ENCODE measurements at regions not wholly inside any gene's neighbourhood (a gene's known extent, or its start where the extent isn't known, plus 50 kb on each side); places are given as distances from the start of the nearest gene placed in this dataset.
"Not testable (repeated sequence)": the region's sequence is repeated elsewhere in the genome, so short reads cannot be mapped to it uniquely, and the experiment has no call there.

GRCh38 chr2:87398567-87399305, 349.2 kb upstream of the PLGLB2 start:
- H3K27ac ChIP-seq (ENCODE audit: low read depth, low read length, poor library complexity, severe bottlenecking); H3K4me3 ChIP-seq (ENCODE audit: low read depth, low read length, poor library complexity, severe bottlenecking); H3K36me3 ChIP-seq (ENCODE audit: insufficient read depth, low read length); H3K9me2 ChIP-seq (ENCODE audit: low read depth, low read length); H4K20me1 ChIP-seq (ENCODE audit: insufficient read depth, low read length); H2AFZ ChIP-seq (ENCODE audit: low read length); H3K4me1 ChIP-seq (ENCODE audit: insufficient read depth, low read length, severe bottlenecking); H3F3A ChIP-seq (ENCODE audit: insufficient read depth, low read length); H3K79me2 ChIP-seq (ENCODE audit: insufficient read depth, low read length); H3K4me2 ChIP-seq (ENCODE audit: low read length); H3K9me3 ChIP-seq (ENCODE audit: low read length); H3K9ac ChIP-seq (ENCODE audit: low read length); H3K27me3 ChIP-seq (ENCODE audit: insufficient read depth, low read length): not testable (repeated sequence)

DNA sequence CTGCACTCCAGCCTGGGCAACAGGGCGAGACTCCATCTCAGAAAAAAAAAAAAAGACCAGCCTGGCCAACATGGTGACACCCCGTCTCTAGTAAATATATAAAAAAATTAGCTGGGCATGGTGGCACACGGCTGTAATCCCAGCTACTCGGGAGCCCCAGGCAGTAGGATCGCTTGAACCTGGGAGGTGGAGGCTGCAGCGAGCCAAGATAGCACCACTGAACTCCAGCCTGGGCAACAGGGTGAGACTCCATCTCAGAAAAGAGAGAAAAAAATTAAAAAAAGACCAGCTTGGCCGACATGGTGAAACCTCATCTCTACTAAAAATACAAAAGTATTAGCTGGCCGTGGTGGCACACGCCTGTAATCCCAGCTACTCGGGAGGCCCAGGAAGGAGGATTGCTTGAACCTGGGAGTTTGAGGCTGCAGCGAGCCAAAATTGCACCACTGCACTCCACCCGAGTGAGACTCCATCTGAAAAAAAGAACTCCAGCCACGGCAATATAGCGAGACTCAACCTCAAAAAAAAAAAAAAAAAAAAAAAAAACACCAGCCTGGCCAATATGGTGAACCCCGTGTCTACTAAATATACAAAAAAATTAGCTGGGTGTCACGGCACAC, 346.1 kb upstream of the PLGLB2 start:
- no peak overlapping the region for H3K9ac ChIP-seq (ENCODE audit: low read length)
- no peak overlapping the region for H2AFZ ChIP-seq (ENCODE audit: low read length)
- no peaks in the 10 kb centered on the region for H4K20me1 ChIP-seq (ENCODE audit: insufficient read depth, low read length)
- H3K79me2 ChIP-seq (ENCODE audit: insufficient read depth, low read length): no peaks in the 10 kb centered on the region
- H3F3A ChIP-seq (ENCODE audit: insufficient read depth, low read length): no peaks in the 10 kb centered on the region
- H3K4me2 ChIP-seq (ENCODE audit: low read length): no peak overlapping the region
- TF ChIP-seq EZH2 (IDR thresholded peaks at IDR 0.05; ENCODE audit: borderline replicate concordance, low read length): no peak
- TF ChIP-seq, protein P1, sequence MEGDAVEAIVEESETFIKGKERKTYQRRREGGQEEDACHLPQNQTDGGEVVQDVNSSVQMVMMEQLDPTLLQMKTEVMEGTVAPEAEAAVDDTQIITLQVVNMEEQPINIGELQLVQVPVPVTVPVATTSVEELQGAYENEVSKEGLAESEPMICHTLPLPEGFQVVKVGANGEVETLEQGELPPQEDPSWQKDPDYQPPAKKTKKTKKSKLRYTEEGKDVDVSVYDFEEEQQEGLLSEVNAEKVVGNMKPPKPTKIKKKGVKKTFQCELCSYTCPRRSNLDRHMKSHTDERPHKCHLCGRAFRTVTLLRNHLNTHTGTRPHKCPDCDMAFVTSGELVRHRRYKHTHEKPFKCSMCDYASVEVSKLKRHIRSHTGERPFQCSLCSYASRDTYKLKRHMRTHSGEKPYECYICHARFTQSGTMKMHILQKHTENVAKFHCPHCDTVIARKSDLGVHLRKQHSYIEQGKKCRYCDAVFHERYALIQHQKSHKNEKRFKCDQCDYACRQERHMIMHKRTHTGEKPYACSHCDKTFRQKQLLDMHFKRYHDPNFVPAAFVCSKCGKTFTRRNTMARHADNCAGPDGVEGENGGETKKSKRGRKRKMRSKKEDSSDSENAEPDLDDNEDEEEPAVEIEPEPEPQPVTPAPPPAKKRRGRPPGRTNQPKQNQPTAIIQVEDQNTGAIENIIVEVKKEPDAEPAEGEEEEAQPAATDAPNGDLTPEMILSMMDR (IDR thresholded peaks at IDR 0.05; ENCODE audit: low read length): no peak
- H3K27ac ChIP-seq (ENCODE audit: low read depth, low read length, poor library complexity, severe bottlenecking): no peak overlapping the region
- H3K4me1 ChIP-seq (ENCODE audit: insufficient read depth, low read length, severe bottlenecking): no peaks in the 10 kb centered on the region
- no peaks in the 10 kb centered on the region for H3K27me3 ChIP-seq (ENCODE audit: insufficient read depth, low read length)
- no peak overlapping the region for H3K4me3 ChIP-seq (ENCODE audit: low read depth, low read length, poor library complexity, severe bottlenecking)
- no peaks in the 10 kb centered on the region for H3K9me3 ChIP-seq (ENCODE audit: low read length)
- no peaks in the 10 kb centered on the region for H3K36me3 ChIP-seq (ENCODE audit: insufficient read depth, low read length)
- H3K9me2 ChIP-seq (ENCODE audit: low read depth, low read length): no peaks in the 10 kb centered on the region

GRCh38 chr2:87403893-87404175, 344.1 kb upstream of the PLGLB2 start:
- Histone ChIP-seq H3K36me3 (ENCODE audit: insufficient read depth, low read length) (no peaks in the 10 kb centered on the region), H3K9ac (ENCODE audit: low read length) (no peak overlapping the region), H2AFZ (ENCODE audit: low read length) (no peak overlapping the region), H3K27me3 (ENCODE audit: insufficient read depth, low read length) (no peaks in the 10 kb centered on the region), H4K20me1 (ENCODE audit: insufficient read depth, low read length) (no peaks in the 10 kb centered on the region), H3K4me2 (ENCODE audit: low read length) (no peak overlapping the region), H3K9me3 (ENCODE audit: low read length) (no peaks in the 10 kb centered on the region), H3K4me1 (ENCODE audit: insufficient read depth, low read length, severe bottlenecking) (no peaks in the 10 kb centered on the region), H3K27ac (ENCODE audit: low read depth, low read length, poor library complexity, severe bottlenecking) (no peak overlapping the region), H3K4me3 (ENCODE audit: low read depth, low read length, poor library complexity, severe bottlenecking) (no peak overlapping the region), H3K9me2 (ENCODE audit: low read depth, low read length) (no peaks in the 10 kb centered on the region), H3F3A (ENCODE audit: insufficient read depth, low read length) (no peaks in the 10 kb centered on the region), H3K79me2 (ENCODE audit: insufficient read depth, low read length) (no peaks in the 10 kb centered on the region)
- TF ChIP-seq, protein P1 (IDR thresholded peaks at IDR 0.05; ENCODE audit: low read length): no peak

- not testable (repeated sequence) for H3F3A ChIP-seq (ENCODE audit: insufficient read depth, low read length)
These were observed 343.3 kb upstream of the PLGLB2 start for GRCh38 chr2:87404411-87405255.

DNA sequence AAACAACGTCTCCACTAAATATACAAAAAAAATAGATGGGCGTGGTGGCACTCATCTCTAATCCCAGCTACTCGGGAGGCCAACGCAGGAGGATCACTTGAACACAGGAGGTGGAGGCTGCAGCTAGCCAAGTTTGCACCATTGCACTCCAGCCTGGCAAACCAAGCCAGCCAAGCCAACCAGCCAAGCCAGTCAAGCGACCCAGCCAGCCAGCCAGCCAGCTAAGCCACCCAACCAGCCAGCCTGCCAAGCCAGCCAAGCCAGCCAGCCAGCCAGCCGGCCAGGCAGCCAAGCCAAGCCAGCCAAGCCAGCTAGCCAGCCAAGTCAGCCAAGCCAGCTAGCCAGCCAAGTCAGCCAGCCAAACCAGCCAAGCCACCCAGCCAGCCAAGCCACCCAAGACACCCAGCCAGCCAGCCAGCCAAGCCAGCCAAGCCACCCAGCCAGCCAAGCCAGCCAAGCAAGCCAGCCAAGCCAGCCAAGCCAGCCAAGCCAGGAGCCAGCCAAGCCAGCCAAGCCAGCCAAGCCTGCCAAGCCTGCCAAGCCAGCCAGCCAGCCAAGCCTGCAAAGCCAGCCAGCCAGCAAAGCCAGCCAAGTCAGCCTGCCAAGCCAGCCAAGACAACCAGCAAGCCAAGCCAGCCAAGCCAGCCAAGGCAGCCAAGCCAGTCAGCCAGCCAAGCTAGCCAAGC, 342.2 kb upstream of the PLGLB2 start:
- H3K27me3 ChIP-seq (ENCODE audit: insufficient read depth, low read length); H2AFZ ChIP-seq (ENCODE audit: low read length); H3K9me2 ChIP-seq (ENCODE audit: low read depth, low read length); H3K79me2 ChIP-seq (ENCODE audit: insufficient read depth, low read length); H4K20me1 ChIP-seq (ENCODE audit: insufficient read depth, low read length); H3F3A ChIP-seq (ENCODE audit: insufficient read depth, low read length); H3K27ac ChIP-seq (ENCODE audit: low read depth, low read length, poor library complexity, severe bottlenecking); H3K4me2 ChIP-seq (ENCODE audit: low read length); H3K9me3 ChIP-seq (ENCODE audit: low read length); H3K9ac ChIP-seq (ENCODE audit: low read length); H3K4me3 ChIP-seq (ENCODE audit: low read depth, low read length, poor library complexity, severe bottlenecking); H3K36me3 ChIP-seq (ENCODE audit: insufficient read depth, low read length); H3K4me1 ChIP-seq (ENCODE audit: insufficient read depth, low read length, severe bottlenecking): not testable (repeated sequence)

More at GRCh38 chr2:87404411-87405255, 343.3 kb upstream of the PLGLB2 start:
- H3K9ac ChIP-seq (ENCODE audit: low read length); H3K4me3 ChIP-seq (ENCODE audit: low read depth, low read length, poor library complexity, severe bottlenecking); H3K9me3 ChIP-seq (ENCODE audit: low read length); H3K36me3 ChIP-seq (ENCODE audit: insufficient read depth, low read length); H3K4me1 ChIP-seq (ENCODE audit: insufficient read depth, low read length, severe bottlenecking); H3K27ac ChIP-seq (ENCODE audit: low read depth, low read length, poor library complexity, severe bottlenecking); H2AFZ ChIP-seq (ENCODE audit: low read length); H3K4me2 ChIP-seq (ENCODE audit: low read length); H3K27me3 ChIP-seq (ENCODE audit: insufficient read depth, low read length); H4K20me1 ChIP-seq (ENCODE audit: insufficient read depth, low read length); H3K9me2 ChIP-seq (ENCODE audit: low read depth, low read length); H3K79me2 ChIP-seq (ENCODE audit: insufficient read depth, low read length): not testable (repeated sequence)
